Gastroesophageal sphincter (tissue), 3 donors: ENCODE measurements at regions not wholly inside any gene's neighbourhood (a gene's known extent, or its start where the extent isn't known, plus 50 kb on each side); places are given as distances from the start of the nearest gene placed in this dataset.

ENCODE experiments used
- CTCF ChIP-seq, 4 experiments: fragments of 200-600 bp in 2 of 4; fragments of 450-650 bp in 2 of 4; sonication (generic) in 1 of 4; IDR thresholded peaks; one replicate each; pipeline ENCODE4 v1.5.1; 2017 to 2019; ENCODE audit warnings: antibody characterized with exemption in 4 of 4, mild to moderate bottlenecking in 2 of 4, moderate library complexity in 2 of 4
- POLR2A ChIP-seq, 2 donors: fragments of 450-650 bp; IDR thresholded peaks; one replicate each; pipeline ENCODE4 v1.6.1; 2017; ENCODE audit warnings: antibody characterized with exemption in 2 of 2, mild to moderate bottlenecking in 2 of 2, moderate library complexity in 1 of 2
- POLR2AphosphoS5 ChIP-seq: sonication (generic); formaldehyde crosslinking; IDR thresholded peaks from one replicate; pipeline ENCODE4 v1.6.1; 2017; ENCODE audit warnings: antibody characterized with exemption

GRCh38 chr15:62843311-62843710 is 199.2 kb upstream of the TPM1 start:
- no peak for TF ChIP-seq CTCF (IDR thresholded peaks at IDR 0.05)
- no peak for TF ChIP-seq POLR2AphosphoS5
- TF ChIP-seq POLR2A (IDR thresholded peaks at IDR 0.05) = no peak
